Occipital lobe (tissue), 1 donor: ENCODE measurements at regions not wholly inside any gene's neighbourhood (a gene's known extent, or its start where the extent isn't known, plus 50 kb on each side); places are given as distances from the start of the nearest gene placed in this dataset.
A peak's percentile ranks its signal among the peaks of the same experiment; 100 is the strongest.

Experiments used
- DNase-seq: peaks from one replicate; lab custom pipeline; 2025; lab: John Stamatoyannopoulos, UW

GRCh38 chr2:192327576-192327975 lies 132.8 kb upstream of the TMEFF2 start:
- DNase-seq = no peak

- DNase-seq = no peak
Observed at GRCh38 chr2:192315543-192315942, 120.8 kb upstream of the TMEFF2 start.

DNA sequence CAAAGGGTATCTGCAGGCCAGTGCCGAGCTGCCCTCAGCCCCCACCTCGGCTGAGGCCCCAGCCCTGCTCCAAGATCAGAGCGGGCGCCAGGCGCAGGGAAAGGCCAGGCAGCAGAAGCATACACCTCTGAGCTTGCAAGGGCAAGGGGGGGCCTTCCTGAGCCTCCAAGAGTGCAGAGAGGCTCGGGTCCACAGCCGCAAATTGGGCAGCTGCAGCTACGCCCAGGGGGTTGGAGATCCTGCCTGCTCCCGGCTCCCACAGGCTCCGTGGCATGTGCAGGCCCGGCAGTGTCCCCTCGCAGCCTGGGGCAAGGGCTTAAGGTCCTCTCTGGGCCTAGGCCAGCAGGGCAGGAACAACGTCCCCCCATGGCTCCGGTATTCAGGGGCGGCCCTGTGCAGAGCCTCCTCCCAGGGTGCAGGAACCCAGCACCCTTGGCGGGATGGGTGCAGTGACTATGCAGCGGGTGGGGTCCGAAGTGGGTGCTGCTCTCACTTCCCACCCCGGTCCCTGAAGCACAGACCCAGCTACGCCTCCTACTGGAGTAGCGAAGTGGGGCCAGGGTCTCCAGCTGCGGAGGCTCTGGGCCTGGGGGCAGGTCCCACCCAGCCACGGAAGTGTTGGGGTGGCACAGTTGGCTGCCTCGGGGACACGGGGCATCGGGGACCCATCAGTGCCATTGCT lies 120.2 kb upstream of the TMEFF2 start:
- no peak for DNase-seq

DNA sequence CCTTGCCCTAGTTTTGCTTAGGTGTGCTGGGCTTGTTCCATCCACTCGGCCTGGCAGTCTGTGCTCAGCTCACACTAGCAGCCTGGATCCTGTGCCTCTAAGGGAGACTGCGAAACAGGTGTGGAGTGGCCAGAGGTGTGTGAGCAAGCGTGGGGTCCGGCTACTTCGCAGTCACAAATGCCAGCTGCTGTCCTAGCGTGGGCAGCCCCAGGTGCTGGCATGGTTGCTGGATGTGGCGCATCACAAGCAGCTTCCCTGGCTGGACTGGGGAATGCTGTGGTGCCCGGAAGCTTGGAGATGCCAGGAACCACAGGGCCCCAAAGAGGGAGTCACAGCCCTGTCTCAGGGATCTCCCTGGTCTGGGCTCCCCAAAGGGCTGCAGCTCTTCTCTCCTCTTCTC lies 119.0 kb upstream of the TMEFF2 start:
- DNase-seq = no peak

DNA sequence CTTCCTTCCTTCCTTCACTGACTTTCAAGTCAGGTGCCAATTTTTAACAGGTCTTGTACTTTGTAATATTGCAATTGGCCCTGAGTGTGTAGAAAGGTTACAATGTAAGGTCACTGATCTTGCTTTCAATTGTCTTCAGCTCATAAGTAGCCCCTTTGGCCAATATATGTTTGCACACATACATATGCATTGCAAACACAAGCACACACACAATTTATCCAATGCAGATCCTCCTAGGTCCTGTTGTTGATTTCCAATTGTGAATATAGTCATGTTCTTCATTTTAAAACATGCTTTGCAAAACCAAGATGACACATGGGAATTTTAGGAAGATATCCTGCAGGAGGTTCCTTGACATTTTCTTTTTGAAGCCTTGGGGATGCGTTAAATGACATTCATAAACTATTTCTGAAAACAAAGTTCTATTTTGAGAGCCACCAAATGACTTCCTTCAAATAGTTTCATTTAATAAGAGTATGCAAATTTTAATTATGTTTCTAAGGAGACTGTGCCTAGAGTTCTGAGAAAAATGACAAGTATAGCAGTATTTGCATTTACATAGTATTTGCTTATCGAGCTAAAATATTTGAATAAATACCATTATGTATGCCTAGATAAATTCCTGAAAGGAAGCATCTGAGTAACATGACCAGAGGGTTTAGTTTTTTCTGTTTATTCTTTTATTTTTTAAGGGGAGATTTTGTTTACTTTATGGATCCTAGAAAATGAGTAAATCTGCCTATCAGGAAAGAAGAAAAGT lies 117.1 kb upstream of the TMEFF2 start:
- DNase-seq = no peak

- no peak for DNase-seq
Observed at GRCh38 chr2:192307530-192307929, 112.8 kb upstream of the TMEFF2 start.

GRCh38 chr2:192298664-192299063 lies 103.9 kb upstream of the TMEFF2 start:
- DNase-seq = peak; percentile 11

DNA sequence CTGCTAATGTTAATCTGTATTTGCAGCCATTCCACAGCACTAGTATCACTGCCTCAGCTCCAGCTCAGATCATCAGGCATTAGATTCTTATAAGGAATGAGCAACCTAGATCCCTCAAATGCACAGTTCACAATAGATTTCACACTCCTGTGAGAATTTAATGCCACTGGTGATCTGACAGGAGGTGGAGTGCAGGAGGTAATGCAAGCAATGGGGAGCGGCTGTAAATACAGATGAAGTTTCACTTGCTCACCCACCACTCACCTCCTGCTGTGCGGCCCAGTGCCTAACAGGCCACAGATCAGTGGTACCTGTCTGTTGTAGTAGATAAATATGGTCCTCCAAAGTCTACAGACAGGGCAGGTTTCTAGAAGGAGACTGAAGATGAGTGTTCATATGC lies 97.7 kb upstream of the TMEFF2 start:
- DNase-seq = no peak

DNA sequence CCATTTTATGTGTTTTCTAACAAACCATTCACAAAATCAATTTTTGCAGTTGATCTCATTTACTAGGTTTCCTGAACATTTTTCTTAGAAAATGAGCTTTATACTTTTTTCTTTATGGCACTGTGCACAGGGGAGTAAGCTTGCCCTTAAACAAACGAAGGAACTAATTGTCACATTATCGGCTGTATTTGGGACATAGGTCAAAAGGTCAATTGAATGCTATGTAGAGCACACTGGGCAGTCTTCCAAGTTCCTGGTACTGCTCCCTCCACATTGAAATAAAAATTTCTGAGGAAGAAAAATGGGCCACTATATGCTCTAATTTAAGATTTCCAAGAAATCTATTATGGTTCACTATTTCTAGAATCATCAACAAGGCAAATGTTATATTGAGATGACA lies 93.6 kb upstream of the TMEFF2 start:
- DNase-seq = no peak

DNA sequence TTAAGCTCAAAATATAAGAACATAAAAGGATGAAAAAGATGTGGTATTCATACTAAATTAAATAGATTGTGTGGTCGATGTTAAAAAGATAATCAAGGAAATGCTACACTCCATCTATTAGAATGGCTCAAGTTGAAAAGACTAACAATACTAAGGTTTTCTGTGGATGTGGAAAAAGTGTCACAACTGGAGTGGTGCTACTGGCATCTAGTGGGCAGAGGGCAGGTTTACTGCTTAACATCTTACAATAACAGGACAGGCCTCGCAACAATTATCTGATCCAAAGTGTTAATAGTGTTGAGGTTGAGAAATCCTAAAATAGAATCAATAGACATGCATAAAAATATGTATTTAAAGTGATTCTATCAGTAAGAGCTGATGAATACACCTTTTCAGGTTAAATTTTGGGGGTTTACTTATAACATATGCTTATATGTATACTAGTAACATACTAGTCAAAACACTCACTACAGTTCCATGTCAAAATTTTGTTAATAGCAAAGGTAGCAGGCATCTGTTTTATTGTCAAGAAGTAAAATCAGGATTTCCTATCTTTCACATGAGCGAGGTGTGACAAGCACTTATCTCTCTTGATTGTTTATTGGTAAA lies 91.5 kb upstream of the TMEFF2 start:
- peak; percentile 3 for DNase-seq

DNA sequence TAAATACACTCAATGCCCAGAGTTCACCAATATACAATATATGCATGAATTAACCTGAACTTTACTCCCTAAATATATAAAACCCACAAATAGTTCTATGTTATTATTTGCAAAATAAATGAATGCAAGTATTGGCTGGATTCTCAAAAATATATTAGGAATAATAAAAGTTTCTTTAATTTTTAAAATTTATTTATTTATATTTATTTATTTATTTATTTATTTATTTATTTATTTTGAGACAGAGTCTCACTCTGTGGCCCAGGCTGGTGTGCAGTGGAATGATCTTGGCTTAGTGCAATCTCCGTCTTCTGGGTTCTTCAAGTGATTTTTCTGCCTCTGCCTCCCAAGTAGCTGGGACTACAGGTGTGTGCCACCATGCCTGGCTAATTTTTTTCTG lies 88.7 kb upstream of the TMEFF2 start:
- DNase-seq = no peak

DNA sequence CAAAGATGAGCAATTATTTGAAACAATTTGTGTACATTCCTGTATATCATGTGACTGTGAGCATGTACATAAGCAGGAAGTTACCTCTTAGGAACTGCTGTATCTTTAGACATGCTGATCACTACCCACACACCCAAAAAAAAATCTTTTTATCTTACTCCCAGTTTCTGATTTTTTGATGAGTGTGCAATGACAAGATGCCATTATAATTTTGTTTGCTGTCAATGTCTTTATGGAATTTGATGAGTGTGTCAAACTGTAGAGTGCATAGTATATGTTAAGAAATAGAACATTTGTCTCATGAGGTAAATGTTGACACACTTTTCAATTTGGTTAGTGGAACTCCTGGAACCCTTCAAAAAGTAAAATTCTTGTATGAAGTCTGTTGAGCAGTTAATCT lies 84.0 kb upstream of the TMEFF2 start:
- no peak for DNase-seq

DNA sequence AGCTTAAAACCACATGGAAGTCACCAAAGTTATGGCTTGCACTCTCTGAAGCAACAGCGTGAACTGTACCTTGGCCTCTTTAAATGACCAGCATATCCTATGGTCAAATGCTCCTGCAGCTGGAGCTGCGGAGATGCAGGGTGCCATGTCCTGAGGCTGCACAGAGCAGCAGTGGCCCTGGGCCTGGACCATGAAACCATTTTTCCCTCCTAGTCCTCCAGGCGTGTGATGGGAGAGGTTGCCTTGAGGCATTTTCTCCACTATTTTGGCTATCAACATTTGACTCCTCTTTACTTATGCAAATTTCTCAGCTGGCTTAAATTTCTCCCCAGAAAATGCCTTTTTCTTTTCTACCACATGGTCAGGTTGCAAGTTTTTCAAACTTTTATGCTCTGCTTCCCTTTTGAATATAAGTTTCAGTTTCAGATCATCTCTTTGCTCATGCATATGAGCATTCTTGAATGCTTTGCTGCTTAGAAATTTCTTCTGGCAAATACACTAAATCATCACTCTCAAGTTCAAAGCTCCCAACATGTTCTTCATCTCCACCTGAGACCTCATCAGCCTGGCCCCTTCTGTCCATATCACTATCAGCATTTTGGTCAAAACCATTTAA lies 82.9 kb upstream of the TMEFF2 start:
- DNase-seq = no peak

DNA sequence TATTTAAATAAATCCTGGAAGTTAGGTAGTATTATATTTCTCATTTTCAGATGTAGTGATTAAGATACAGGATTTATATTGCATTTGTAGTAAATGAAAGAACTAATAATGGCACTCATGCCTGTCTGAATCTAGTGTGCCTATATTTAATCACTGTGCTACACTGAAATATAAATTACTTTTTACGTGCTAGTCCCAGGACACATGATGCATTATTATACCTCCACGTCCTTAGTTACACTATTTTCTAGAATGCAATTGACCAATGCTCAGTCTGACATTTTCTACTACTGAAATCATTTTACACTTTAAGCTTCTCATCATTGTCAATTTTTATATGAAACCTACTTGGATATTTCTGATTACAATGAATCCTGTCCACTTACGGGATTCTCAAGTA lies 80.9 kb upstream of the TMEFF2 start:
- no peak for DNase-seq

DNA sequence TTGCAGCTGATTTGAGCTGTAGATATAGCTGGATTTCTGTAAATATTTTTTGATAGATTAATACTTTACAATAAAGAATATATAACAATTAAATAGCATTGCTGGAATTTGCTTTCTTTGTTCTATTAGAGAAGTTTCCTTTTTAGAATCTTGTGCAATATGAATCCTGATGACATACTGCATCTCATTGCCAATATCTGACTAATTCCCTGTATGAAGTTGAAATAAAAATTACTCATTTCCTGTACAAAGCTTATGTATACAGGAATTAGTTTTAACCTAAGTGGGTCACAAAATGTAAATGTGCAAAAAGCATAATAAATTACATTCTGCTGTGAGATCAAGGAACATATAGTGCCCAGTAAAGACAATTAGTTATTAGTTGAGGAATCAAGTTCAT lies 72.8 kb upstream of the TMEFF2 start:
- no peak for DNase-seq

DNA sequence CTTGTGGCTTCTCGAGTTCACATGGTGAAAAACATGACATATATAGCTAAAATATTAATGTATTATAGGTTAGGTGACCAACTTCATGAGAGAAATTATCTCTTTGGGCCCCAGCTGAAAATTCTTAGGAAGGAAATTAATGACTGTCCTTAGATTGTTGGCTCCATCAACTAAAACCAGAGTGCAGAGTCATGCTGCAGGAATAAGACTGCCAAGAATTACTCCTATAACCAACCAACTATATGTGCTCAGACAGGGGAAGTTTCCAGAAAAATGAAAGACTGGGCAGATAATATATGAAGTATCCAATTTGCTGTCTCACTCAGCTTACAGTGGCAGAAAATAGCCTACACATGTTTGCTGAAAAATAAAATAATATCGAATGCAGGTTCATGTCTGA lies 71.0 kb upstream of the TMEFF2 start:
- DNase-seq = no peak

DNA sequence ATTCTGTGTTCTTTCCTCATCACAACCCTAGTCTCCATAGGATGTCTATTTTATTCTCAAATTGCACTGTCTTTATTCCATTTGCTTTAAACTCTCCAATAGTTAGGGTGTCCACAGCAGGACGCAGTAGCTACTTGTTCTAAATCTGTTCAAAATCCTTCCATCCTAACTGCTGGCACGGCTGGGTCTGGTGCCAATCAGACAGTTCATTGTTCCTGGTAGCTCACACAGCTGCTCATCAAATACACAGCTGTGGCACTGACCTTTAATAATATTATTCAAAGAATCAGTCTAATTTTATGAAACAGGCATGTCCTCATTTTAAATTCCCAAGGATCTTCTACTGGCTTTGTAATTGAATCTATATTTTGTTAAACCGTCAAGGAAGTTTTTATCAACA lies 59.7 kb upstream of the TMEFF2 start:
- DNase-seq = peak; percentile 8

DNA sequence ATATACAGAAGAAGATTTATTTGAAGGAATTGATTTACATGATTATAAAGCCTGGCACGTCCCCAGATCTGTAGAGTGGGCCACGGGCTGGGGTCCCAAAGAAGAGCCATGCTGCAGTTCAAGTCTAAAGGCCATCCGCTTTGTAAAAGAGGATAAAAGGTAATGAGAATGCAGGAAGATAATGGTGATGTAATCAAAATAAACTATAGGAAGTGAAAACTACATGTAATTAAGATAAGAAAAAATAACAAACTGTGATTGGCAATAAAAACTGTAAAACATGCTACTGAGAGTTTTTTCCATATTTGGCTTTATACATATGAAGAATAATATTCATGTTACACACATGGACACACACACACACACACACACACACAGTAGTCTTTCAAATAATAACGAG lies 59.0 kb upstream of the TMEFF2 start:
- no peak for DNase-seq

DNA sequence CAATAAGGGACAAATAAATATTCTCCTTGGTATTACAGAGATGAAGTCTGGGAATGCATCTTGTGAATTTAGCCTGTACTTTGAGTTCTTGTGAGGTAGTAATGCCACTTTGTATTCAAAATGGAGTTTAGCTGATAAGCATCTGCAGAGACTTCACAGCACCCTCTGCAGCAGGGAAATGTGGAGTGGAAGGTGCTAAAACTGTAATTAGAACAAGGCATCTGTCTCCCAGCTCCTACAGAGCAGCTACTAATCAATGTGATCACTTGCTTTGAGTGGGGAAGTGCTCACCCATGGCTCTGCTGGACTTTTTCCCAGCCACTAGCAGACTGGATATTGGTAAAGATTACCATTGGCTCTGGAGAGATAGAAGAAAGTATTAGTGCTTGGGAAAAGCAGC lies 56.2 kb upstream of the TMEFF2 start:
- no peak for DNase-seq

GRCh38 chr2:192247456-192247855 lies 52.7 kb upstream of the TMEFF2 start:
- no peak for DNase-seq

DNA sequence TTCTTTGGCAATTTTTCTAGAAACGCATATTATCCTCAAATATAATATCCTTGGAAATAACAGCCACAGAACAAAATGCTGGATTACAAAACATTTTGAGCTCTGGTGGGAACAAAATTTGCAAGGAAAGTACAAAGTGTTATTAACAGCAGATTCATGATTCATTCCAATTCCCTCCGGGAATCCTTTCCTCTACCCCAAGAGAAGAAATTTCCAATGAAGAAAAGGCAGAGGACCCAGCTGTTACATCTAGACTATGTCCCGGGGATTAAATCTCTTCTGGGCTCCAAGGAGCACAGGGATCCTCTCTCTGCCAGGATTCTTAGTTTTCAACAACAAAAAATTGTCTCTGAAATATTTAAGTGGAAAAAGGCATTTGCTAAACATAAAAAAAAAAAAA lies 51.6 kb upstream of the TMEFF2 start:
- DNase-seq = no peak

GRCh38 chr2:192245329-192245728 lies 50.6 kb upstream of the TMEFF2 start:
- no peak for DNase-seq
